ENCODE measurements at regions not wholly inside any gene's neighbourhood (a gene's known extent, or its start where the extent isn't known, plus 50 kb on each side); places are given as distances from the start of the nearest gene placed in this dataset.

GRCh38 chr12:78555802-78556201, 308.8 kb upstream of the SYT1 start:
- H3K27ac Mint-ChIP-seq (ENCODE audit: unreplicated experiment), result no peak overlapping the region
- no peaks in the 10 kb centered on the region for H3K36me3 Mint-ChIP-seq (ENCODE audit: low read depth)

GRCh38 chr12:78556651-78557050, 307.9 kb upstream of the SYT1 start:
- Mint-ChIP-seq H3K4me3 (no peak overlapping the region), H3K36me3 (ENCODE audit: low read depth) (no peaks in the 10 kb centered on the region), H3K9me3 (no peaks in the 10 kb centered on the region), H3K4me1 (no peaks in the 10 kb centered on the region), H3K27ac (ENCODE audit: unreplicated experiment) (no peak overlapping the region), H3K27me3 (ENCODE audit: low read depth) (no peaks in the 10 kb centered on the region)
- no peak for DNase-seq (ENCODE audit: low read depth, low spot score)
- no peak for TF ChIP-seq CTCF (conservative IDR thresholded peaks at IDR 0.05)

More at GRCh38 chr12:78555802-78556201, 308.8 kb upstream of the SYT1 start:
- H3K4me1 Mint-ChIP-seq, result no peaks in the 10 kb centered on the region
- no peaks in the 10 kb centered on the region for H3K27me3 Mint-ChIP-seq (ENCODE audit: low read depth)
- no peak for TF ChIP-seq CTCF (conservative IDR thresholded peaks at IDR 0.05)
- no peak overlapping the region for H3K4me3 Mint-ChIP-seq
- no peak for DNase-seq (ENCODE audit: low read depth, low spot score)
- no peaks in the 10 kb centered on the region for H3K9me3 Mint-ChIP-seq

GRCh38 chr12:78559416-78559815, 305.2 kb upstream of the SYT1 start:
- TF ChIP-seq CTCF (conservative IDR thresholded peaks at IDR 0.05), result no peak
- Mint-ChIP-seq H3K27me3 (ENCODE audit: low read depth) (no peaks in the 10 kb centered on the region), H3K9me3 (no peaks in the 10 kb centered on the region), H3K27ac (ENCODE audit: unreplicated experiment) (no peak overlapping the region), H3K4me1 (peaks cover 4% of the 10 kb centered on the region), H3K4me3 (no peak overlapping the region), H3K36me3 (ENCODE audit: low read depth) (no peaks in the 10 kb centered on the region)
- no peak for DNase-seq (ENCODE audit: low read depth, low spot score)

GRCh38 chr12:78559886-78560285, 304.7 kb upstream of the SYT1 start:
- H3K27ac Mint-ChIP-seq (ENCODE audit: unreplicated experiment), result no peak overlapping the region
- no peak for DNase-seq (ENCODE audit: low read depth, low spot score)
- TF ChIP-seq CTCF (conservative IDR thresholded peaks at IDR 0.05), result no peak
- H3K4me1 Mint-ChIP-seq, result peaks cover 4% of the 10 kb centered on the region
- no peaks in the 10 kb centered on the region for H3K36me3 Mint-ChIP-seq (ENCODE audit: low read depth)
- no peaks in the 10 kb centered on the region for H3K27me3 Mint-ChIP-seq (ENCODE audit: low read depth)
- H3K4me3 Mint-ChIP-seq, result no peak overlapping the region
- no peaks in the 10 kb centered on the region for H3K9me3 Mint-ChIP-seq

GRCh38 chr12:78560633-78561032, 303.9 kb upstream of the SYT1 start:
- DNase-seq (ENCODE audit: low read depth, low spot score), result no peak
- no peaks in the 10 kb centered on the region for H3K36me3 Mint-ChIP-seq (ENCODE audit: low read depth)
- H3K4me1 Mint-ChIP-seq, result peaks cover 4% of the 10 kb centered on the region
- TF ChIP-seq CTCF (conservative IDR thresholded peaks at IDR 0.05), result no peak
- H3K27me3 Mint-ChIP-seq (ENCODE audit: low read depth), result no peaks in the 10 kb centered on the region
- H3K27ac Mint-ChIP-seq (ENCODE audit: unreplicated experiment), result no peak overlapping the region
- H3K4me3 Mint-ChIP-seq, result no peak overlapping the region
- no peaks in the 10 kb centered on the region for H3K9me3 Mint-ChIP-seq
